Activated gamma-delta T cell treated with Interleukin-2 at 50 U/mL for 16 hours (primary cell): ENCODE measurements at regions not wholly inside any gene's neighbourhood (a gene's known extent, or its start where the extent isn't known, plus 50 kb on each side); places are given as distances from the start of the nearest gene placed in this dataset.

Source experiments
- DNase-seq: peaks from one replicate; pipeline ENCODE4 v3.0.0-alpha.2; 2020

- no peak for DNase-seq
These were observed 208.3 kb upstream of the SALL1 start for GRCh38 chr16:51359141-51359955.

- DNase-seq = no peak
These were observed 206.8 kb upstream of the SALL1 start for GRCh38 chr16:51357839-51358238.

GRCh38 chr16:51355875-51356274 is 204.8 kb upstream of the SALL1 start:
- DNase-seq = no peak

- DNase-seq = no peak
These were observed 204.1 kb upstream of the SALL1 start for GRCh38 chr16:51355195-51355594.

GRCh38 chr16:51353055-51353454 is 202.0 kb upstream of the SALL1 start:
- no peak for DNase-seq

- DNase-seq = no peak
These were observed 198.6 kb upstream of the SALL1 start for GRCh38 chr16:51349626-51350025.

GRCh38 chr16:51343411-51343810 is 192.3 kb upstream of the SALL1 start:
- no peak for DNase-seq

GRCh38 chr16:51341204-51341603 is 190.1 kb upstream of the SALL1 start:
- DNase-seq = no peak

GRCh38 chr16:51337662-51338061 is 186.6 kb upstream of the SALL1 start:
- DNase-seq = no peak

- no peak for DNase-seq
These were observed 177.7 kb upstream of the SALL1 start for GRCh38 chr16:51328733-51329132.

GRCh38 chr16:51327001-51327400 is 175.9 kb upstream of the SALL1 start:
- DNase-seq = no peak

GRCh38 chr16:51326131-51326856 is 175.2 kb upstream of the SALL1 start:
- DNase-seq = no peak

- no peak for DNase-seq
These were observed 170.2 kb upstream of the SALL1 start for GRCh38 chr16:51321251-51321650.

- no peak for DNase-seq
These were observed 166.5 kb upstream of the SALL1 start for GRCh38 chr16:51317575-51317974.

GRCh38 chr16:51313198-51313597 is 162.1 kb upstream of the SALL1 start:
- DNase-seq = no peak

GRCh38 chr16:51312363-51313150 is 161.5 kb upstream of the SALL1 start:
- no peak for DNase-seq

- no peak for DNase-seq
These were observed 159.1 kb upstream of the SALL1 start for GRCh38 chr16:51310159-51310558.

- no peak for DNase-seq
These were observed 156.0 kb upstream of the SALL1 start for GRCh38 chr16:51306886-51307595.

GRCh38 chr16:51306116-51306515 is 155.0 kb upstream of the SALL1 start:
- no peak for DNase-seq

GRCh38 chr16:51305337-51305736 is 154.3 kb upstream of the SALL1 start:
- DNase-seq = no peak

- no peak for DNase-seq
These were observed 151.0 kb upstream of the SALL1 start for GRCh38 chr16:51302042-51302441.

- no peak for DNase-seq
These were observed 147.7 kb upstream of the SALL1 start for GRCh38 chr16:51298800-51299199.
